NCI-H526 treated with DMSO at 0.1 percent for 48 hours (cell line): ENCODE measurements at regions not wholly inside any gene's neighbourhood (a gene's known extent, or its start where the extent isn't known, plus 50 kb on each side); places are given as distances from the start of the nearest gene placed in this dataset.

ENCODE experiments used
- DNase-seq: peaks from one replicate; lab custom pipeline; 2025; lab: John Stamatoyannopoulos, UW

GRCh38 chr20:39874049-39874893 lies 814.8 kb downstream of the MAFB start:
- DNase-seq = peak; percentile 38

- DNase-seq = no peak
Observed at GRCh38 chr20:39873286-39873685, 815.8 kb downstream of the MAFB start.

GRCh38 chr20:39871013-39871412 lies 818.0 kb downstream of the MAFB start:
- no peak for DNase-seq

GRCh38 chr20:39865446-39865845 lies 823.6 kb downstream of the MAFB start:
- no peak for DNase-seq

GRCh38 chr20:39862470-39862891 lies 826.6 kb downstream of the MAFB start:
- DNase-seq = no peak

GRCh38 chr20:39861381-39861780 lies 827.7 kb downstream of the MAFB start:
- no peak for DNase-seq

GRCh38 chr20:39857835-39858234 lies 831.2 kb downstream of the MAFB start:
- no peak for DNase-seq

- DNase-seq = no peak
Observed at GRCh38 chr20:39857187-39857586, 831.8 kb downstream of the MAFB start.

- DNase-seq = no peak
Observed at GRCh38 chr20:39855799-39856198, 833.2 kb downstream of the MAFB start.

- no peak for DNase-seq
Observed at GRCh38 chr20:39855056-39855455, 834.0 kb downstream of the MAFB start.

- no peak for DNase-seq
Observed at GRCh38 chr20:39853636-39854035, 835.4 kb downstream of the MAFB start.

GRCh38 chr20:39853050-39853449 lies 836.0 kb downstream of the MAFB start:
- no peak for DNase-seq

- DNase-seq = no peak
Observed at GRCh38 chr20:39851459-39851858, 837.6 kb downstream of the MAFB start.

GRCh38 chr20:39850821-39851330 lies 838.2 kb downstream of the MAFB start:
- no peak for DNase-seq

GRCh38 chr20:39850246-39850645 lies 838.8 kb downstream of the MAFB start:
- DNase-seq = no peak

GRCh38 chr20:39849664-39850063 lies 839.4 kb downstream of the MAFB start:
- no peak for DNase-seq

GRCh38 chr20:39849171-39849570 lies 839.9 kb downstream of the MAFB start:
- no peak for DNase-seq

GRCh38 chr20:39839399-39840119 lies 849.5 kb downstream of the MAFB start:
- no peak for DNase-seq

GRCh38 chr20:39837561-39837960 lies 851.5 kb downstream of the MAFB start:
- DNase-seq = no peak

- no peak for DNase-seq
Observed at GRCh38 chr20:39835130-39835842, 853.8 kb downstream of the MAFB start.

GRCh38 chr20:39830903-39831302 lies 858.1 kb downstream of the MAFB start:
- no peak for DNase-seq

- no peak for DNase-seq
Observed at GRCh38 chr20:39829661-39830060, 859.4 kb downstream of the MAFB start.
